Left ventricle myocardium inferior (tissue), 1 donor: ENCODE measurements at regions not wholly inside any gene's neighbourhood (a gene's known extent, or its start where the extent isn't known, plus 50 kb on each side); places are given as distances from the start of the nearest gene placed in this dataset.
"Not testable (repeated sequence)": the region's sequence is repeated elsewhere in the genome, so short reads cannot be mapped to it uniquely, and the experiment has no call there.

Experiments used
- DNase-seq: peaks from one replicate; pipeline ENCODE4 v3.0.0-alpha.2; 2020
- H3K27ac ChIP-seq: fragments of 200-600 bp; replicated peaks from 2 replicates; pipeline ENCODE4 v1.8.0; 2021
- H3K27me3 ChIP-seq: fragments of 200-600 bp; 2 replicates; pipeline ENCODE4 v1.8.0; 2021; ENCODE audit warnings: low read depth
- H3K36me3 ChIP-seq: fragments of 200-600 bp; 2 replicates; pipeline ENCODE4 v1.8.0; 2021
- H3K4me1 ChIP-seq: fragments of 200-600 bp; 2 replicates; pipeline ENCODE4 v1.8.0; 2021
- H3K4me3 ChIP-seq: fragments of 200-600 bp; 2 replicates; pipeline ENCODE4 v1.8.0; 2021; ENCODE audit warnings: mild to moderate bottlenecking, moderate library complexity
- H3K9me3 ChIP-seq: fragments of 200-600 bp; replicated peaks from 2 replicates; pipeline ENCODE4 v1.8.0; 2021
- intact Hi-C: fragments of 100-400 bp; cut with micrococcal nuclease; formaldehyde crosslinking; loops from one replicate; pipeline ENCODE4 v1.11.0; 2022
- TF ChIP-seq, protein P1 (sequence below): fragments of 200-600 bp; IDR thresholded peaks from 2 replicates; pipeline ENCODE4 v1.8.0; 2021; ENCODE audit warnings: antibody characterized with exemption, mild to moderate bottlenecking, borderline replicate concordance
- donor health status: DM: no; HTN: yes; CAD: no; lungs with severe emphysema.

DNA sequence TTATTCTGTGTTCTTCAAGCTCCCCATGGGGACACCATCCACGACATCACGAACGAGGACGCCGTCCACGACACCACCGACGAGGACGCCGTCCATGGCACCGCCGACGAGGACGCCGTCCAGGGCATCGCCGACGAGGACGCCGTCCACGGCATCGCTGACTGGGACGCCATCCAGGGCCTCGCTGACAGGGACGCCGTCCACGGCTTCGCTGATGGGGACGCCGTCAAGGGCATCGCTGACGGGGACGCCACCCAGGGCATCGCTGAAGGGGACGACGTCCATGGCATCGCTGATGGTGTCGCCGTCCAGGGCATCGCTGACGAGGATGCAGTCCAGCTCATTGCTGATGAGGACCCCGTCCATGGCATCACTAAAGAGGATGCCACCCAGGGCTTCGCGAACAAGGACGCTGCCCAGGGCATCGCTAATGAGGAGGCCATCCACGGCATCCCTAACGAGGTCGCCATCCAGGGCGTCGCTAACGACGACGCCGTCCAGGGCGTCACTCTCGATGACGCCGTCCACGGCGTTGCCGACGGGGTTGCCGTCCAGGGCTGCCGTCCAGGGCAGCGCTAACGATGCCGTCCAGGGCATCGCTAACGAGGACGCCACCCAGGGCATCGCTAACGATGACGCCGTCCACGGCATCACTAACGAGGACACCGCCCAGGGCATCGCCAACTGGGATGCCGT, 949.2 kb downstream of the TUBA3C start:
- Histone ChIP-seq H3K4me1 (no peaks in the 10 kb centered on the region), H3K4me3 (no peak overlapping the region), H3K27ac (no peak overlapping the region), H3K9me3 (no peaks in the 10 kb centered on the region), H3K27me3 (no peaks in the 10 kb centered on the region), H3K36me3 (no peaks in the 10 kb centered on the region)
- TF ChIP-seq, protein P1, sequence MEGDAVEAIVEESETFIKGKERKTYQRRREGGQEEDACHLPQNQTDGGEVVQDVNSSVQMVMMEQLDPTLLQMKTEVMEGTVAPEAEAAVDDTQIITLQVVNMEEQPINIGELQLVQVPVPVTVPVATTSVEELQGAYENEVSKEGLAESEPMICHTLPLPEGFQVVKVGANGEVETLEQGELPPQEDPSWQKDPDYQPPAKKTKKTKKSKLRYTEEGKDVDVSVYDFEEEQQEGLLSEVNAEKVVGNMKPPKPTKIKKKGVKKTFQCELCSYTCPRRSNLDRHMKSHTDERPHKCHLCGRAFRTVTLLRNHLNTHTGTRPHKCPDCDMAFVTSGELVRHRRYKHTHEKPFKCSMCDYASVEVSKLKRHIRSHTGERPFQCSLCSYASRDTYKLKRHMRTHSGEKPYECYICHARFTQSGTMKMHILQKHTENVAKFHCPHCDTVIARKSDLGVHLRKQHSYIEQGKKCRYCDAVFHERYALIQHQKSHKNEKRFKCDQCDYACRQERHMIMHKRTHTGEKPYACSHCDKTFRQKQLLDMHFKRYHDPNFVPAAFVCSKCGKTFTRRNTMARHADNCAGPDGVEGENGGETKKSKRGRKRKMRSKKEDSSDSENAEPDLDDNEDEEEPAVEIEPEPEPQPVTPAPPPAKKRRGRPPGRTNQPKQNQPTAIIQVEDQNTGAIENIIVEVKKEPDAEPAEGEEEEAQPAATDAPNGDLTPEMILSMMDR = no peak
- intact Hi-C loops = no loop called here
- no peak for DNase-seq

DNA sequence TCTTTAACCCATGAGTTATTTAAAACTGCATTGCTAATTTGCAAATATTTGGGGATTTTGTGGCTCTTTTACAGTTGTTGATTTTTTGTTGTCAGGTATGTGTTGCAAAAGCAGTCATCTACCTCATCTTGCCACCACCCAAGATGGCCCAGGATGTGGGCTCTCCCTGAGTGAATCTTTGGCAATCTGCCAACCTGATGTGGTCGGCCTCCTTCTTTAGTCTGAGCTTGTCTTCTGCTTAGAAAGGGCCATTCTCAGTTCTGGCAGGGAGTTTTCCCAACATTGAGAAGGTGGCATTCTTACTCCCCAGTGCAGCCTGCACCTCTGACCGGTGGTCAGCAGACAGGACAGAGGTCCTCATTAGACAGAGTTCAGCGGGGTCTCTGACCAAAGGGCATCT, 957.2 kb downstream of the TUBA3C start:
- DNase-seq, H3K27ac ChIP-seq, H3K4me1 ChIP-seq, H3K36me3 ChIP-seq, H3K27me3 ChIP-seq, intact Hi-C loops, H3K9me3 ChIP-seq, H3K4me3 ChIP-seq: not testable (repeated sequence)

DNA sequence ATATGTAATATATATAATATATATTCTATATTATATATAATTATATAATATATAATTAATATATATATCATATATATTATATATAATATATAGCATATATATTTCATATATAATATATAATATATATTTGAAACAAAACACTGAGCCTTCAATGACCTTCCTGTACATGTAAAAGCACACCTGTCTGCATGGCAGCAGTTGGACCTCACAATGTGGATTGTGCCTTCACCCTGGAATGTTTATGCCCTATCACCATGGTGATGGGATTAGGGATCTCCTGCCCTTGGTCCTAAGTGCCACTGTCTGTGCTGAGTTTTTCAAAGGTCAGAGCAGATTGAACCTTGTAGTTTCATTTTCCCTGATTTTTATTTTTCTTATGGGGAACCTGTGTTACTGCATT, 966.9 kb downstream of the TUBA3C start:
- H3K27ac ChIP-seq, H3K4me1 ChIP-seq, H3K4me3 ChIP-seq, H3K9me3 ChIP-seq, H3K36me3 ChIP-seq, DNase-seq, H3K27me3 ChIP-seq, intact Hi-C loops: not testable (repeated sequence)

DNA sequence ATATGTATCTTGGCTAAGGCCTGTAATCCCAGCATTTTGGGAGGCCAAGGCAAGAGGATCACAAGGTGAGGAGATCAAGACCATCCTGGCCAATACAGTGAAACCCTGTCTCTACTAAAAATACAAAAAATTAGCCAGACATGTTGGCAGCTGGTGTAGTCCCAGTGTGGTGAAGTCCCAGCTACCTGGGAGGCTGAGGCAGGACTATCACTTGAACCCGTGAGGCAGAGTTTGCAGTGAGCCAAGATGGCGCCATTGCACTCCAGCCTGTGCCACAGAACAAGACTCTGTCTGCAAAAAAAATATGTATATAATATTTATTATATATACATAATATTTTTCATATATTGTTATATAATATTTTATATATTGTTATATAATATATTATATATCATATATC, 968.1 kb downstream of the TUBA3C start:
- H3K27me3 ChIP-seq, H3K4me1 ChIP-seq, DNase-seq, H3K27ac ChIP-seq, intact Hi-C loops, H3K36me3 ChIP-seq, H3K9me3 ChIP-seq, H3K4me3 ChIP-seq: not testable (repeated sequence)

DNA sequence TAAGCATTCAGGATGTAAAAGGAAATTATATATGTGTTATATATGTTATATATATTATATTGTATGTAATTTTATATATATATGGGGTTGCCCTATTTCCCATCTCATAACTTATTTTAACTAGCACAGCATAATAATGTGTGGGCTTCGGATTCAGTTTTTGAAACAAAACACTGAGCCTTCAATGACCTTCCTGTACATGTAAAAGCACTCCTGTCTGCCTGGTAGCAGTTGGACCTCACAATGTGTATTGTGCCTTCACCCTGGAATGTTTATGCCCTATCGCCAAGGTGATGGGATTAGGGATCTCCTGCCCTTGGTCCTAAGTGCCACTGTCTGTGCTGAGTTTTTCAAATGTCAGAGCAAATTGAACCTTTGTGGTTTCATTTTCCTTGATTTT, 968.8 kb downstream of the TUBA3C start:
- Histone ChIP-seq H3K4me1 (no peaks in the 10 kb centered on the region), H3K9me3 (no peaks in the 10 kb centered on the region), H3K27me3 (no peaks in the 10 kb centered on the region), H3K36me3 (no peaks in the 10 kb centered on the region), H3K27ac (no peak overlapping the region), H3K4me3 (no peak overlapping the region)
- TF ChIP-seq, protein P1 = no peak
- intact Hi-C loops = no loop called here
- no peak for DNase-seq

DNA sequence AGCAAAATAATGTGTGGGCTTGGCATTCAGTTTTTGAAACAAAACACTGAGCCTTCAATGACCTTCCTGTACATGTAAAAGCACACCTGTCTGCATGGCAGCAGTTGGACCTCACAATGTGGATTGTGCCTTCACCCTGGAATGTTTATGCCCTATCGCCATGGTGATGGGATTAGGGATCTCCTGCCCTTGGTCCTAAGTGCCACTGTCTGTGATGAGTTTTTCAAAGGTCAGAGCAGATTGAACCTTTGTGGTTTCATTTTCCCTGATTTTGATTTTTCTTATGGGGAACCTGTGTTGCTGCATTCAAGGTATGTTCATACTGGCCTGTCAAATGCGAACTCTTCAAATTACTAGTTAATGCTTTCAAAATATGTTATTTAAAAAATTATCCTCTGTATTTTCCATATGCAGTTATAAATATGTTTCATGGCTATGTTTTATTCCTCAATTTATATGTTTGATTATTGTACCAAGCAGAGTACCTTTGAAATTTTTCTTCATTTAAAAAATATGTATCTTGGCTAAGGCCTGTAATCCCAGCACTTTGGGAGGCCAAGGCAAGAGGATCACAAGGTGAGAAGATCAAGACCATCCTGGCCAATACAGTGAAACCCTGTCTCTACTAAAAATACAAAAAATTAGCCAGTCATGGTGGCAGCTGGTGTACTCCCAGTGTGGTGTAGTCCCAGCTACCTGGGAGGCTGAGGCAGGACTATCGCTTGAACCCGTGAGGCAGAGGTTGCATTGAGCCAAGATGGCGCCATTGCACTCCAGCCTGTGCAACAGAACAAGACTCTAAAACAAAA, 969.7 kb downstream of the TUBA3C start:
- intact Hi-C loops, H3K9me3 ChIP-seq, H3K36me3 ChIP-seq, H3K27ac ChIP-seq, H3K27me3 ChIP-seq, H3K4me3 ChIP-seq, H3K4me1 ChIP-seq: not testable (repeated sequence)
- peak; percentile 41 for DNase-seq

DNA sequence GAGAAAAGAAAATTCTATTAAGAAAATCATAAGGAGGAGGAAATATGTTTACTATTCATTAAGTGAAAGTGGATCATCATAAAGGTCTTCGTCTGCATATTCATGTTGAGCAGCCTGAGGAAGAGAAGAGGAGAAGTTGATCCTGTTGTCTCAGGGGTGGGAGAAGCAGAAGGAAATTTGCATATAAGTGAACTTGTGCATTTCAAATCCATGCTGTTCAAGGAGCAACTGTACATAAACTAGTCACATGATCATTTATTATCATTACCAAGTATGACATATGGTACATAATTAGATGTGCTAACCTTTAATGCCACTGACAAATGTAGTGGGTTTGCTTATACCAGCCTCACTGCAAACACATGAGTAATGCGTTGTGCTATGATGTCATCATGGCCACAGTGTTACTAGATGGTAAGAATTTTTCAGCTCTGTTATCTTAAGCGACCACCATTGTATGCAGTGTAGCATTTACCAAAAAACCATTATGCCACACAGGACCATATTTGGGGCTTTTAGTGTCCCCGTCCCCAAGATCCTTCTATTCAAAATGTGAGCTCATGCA, 976.9 kb downstream of the TUBA3C start:
- H3K9me3 ChIP-seq, H3K4me1 ChIP-seq, H3K27ac ChIP-seq, H3K36me3 ChIP-seq, DNase-seq, H3K27me3 ChIP-seq, intact Hi-C loops, H3K4me3 ChIP-seq: not testable (repeated sequence)

DNA sequence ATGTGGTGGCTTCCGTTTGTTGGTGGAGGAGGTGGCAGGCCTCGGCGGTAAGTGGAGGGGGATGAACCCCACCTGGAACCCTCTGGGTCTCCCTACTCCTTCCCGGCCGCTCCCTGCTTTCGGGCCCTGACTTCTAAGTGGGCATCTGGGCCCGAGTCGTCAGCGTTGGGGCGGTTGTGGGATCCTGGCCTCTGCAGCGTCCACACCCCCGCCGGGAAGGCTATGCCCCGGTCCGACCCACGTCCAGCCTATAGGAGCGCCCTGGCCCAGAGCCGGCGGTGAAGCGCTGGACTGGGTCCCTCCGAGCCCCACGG, 986.3 kb downstream of the TUBA3C start:
- H3K4me3 ChIP-seq, H3K9me3 ChIP-seq, DNase-seq, H3K4me1 ChIP-seq, H3K36me3 ChIP-seq, intact Hi-C loops, H3K27ac ChIP-seq, H3K27me3 ChIP-seq: not testable (repeated sequence)

DNA sequence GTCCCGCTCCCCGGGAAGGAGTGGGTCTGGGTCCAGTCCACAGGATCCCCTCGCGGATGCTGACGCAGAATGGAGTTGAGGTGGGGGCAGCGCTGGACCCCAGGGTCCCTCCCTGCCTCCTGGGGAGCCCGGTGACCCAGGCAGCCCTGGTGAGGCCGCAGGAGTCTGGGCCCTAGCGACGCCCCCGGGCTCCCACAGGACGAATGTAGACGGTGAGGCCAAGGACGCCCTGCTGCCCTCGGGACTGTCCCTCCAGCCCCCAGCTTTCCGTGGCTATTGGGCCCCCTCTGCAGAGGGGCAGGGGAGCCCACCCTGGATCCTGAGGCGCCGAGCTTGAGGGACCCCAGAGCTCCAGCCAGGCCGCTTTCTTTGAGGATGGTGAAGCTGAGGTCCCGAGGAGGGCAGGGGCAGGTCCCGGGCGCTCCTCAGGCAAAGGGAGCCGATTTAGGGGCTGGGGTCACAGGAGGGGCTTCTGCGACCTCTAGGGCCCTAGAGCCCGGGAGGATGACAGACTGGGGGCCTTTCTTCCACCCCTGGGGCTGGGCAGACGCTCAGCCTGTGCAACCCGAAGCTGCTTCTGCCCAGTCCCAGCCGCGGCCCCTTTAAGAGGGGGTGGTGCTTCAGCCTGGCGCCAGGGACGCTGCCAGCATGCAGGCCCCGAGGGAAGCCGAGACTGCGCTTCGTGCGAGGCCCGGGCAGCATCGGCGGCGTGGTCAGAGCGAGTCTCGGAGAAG, 986.8 kb downstream of the TUBA3C start:
- H3K9me3 ChIP-seq, H3K27me3 ChIP-seq, H3K4me1 ChIP-seq, intact Hi-C loops, DNase-seq, H3K36me3 ChIP-seq, H3K27ac ChIP-seq, H3K4me3 ChIP-seq: not testable (repeated sequence)

DNA sequence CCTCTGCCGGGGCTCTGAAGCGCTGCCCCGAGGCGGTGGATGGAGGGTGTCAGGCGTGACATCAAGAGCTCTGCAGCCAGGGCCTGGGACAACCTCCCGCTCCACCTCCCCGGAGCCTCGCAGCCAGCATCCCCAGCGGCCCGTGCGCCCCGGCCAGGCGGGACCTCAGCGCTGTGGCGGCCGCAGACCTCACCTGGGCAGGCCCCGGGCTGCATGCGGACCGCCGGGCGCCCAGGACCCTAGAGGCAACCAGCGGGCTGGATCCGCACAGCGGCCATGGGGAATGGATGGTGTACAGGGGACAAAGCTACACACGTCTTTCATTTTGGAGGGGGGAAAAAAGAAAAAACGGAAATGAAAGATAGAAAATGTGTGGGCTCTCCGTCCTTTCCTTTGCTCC, 987.5 kb downstream of the TUBA3C start:
- intact Hi-C loops, H3K27me3 ChIP-seq, H3K27ac ChIP-seq, H3K9me3 ChIP-seq, H3K4me1 ChIP-seq, H3K36me3 ChIP-seq, DNase-seq, H3K4me3 ChIP-seq: not testable (repeated sequence)
